Esophagus squamous epithelium (tissue), 4 donors: ENCODE measurements at regions not wholly inside any gene's neighbourhood (a gene's known extent, or its start where the extent isn't known, plus 50 kb on each side); places are given as distances from the start of the nearest gene placed in this dataset.

Experiments used
- POLR2A ChIP-seq, 4 donors: fragments of 450-650 bp; IDR thresholded peaks; one replicate each; pipeline ENCODE4 v1.6.1; 2017; ENCODE audit warnings: antibody characterized with exemption in 4 of 4, mild to moderate bottlenecking in 4 of 4, moderate library complexity in 3 of 4
- TF ChIP-seq, protein P1 (sequence below), 6 experiments: fragments of 450-650 bp in 4 of 6; fragments of 200-600 bp in 2 of 6; sonication (generic) in 2 of 6; IDR thresholded peaks; one replicate each; pipeline ENCODE4 v1.5.1; 2016 to 2019; ENCODE audit warnings: antibody characterized with exemption in 6 of 6, mild to moderate bottlenecking in 4 of 6, moderate library complexity in 4 of 6

DNA sequence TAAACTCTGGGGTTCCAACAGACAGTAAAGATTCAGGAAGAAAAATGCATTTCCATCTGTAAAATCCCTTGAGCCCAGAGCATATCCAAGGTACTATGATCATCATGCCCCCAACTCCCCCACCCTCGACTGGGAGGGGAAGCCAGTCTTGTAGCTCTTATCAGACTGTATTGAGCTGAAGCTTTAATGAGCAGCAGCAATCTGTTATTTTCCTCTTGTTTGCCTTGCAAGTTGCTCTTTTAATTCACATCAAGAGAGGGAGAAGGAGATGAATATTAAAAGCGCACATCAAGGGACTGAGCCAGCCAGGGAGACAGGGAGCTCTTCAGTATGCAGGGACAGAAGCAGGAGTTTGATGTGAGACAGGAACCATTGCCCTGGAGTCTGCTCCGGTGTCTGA is 52.5 kb upstream of the KCNA3 start:
- TF ChIP-seq, protein P1, sequence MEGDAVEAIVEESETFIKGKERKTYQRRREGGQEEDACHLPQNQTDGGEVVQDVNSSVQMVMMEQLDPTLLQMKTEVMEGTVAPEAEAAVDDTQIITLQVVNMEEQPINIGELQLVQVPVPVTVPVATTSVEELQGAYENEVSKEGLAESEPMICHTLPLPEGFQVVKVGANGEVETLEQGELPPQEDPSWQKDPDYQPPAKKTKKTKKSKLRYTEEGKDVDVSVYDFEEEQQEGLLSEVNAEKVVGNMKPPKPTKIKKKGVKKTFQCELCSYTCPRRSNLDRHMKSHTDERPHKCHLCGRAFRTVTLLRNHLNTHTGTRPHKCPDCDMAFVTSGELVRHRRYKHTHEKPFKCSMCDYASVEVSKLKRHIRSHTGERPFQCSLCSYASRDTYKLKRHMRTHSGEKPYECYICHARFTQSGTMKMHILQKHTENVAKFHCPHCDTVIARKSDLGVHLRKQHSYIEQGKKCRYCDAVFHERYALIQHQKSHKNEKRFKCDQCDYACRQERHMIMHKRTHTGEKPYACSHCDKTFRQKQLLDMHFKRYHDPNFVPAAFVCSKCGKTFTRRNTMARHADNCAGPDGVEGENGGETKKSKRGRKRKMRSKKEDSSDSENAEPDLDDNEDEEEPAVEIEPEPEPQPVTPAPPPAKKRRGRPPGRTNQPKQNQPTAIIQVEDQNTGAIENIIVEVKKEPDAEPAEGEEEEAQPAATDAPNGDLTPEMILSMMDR (IDR thresholded peaks at IDR 0.05), result no peak
- no peak for TF ChIP-seq POLR2A (IDR thresholded peaks at IDR 0.05)
